ENCODE measurements at regions not wholly inside any gene's neighbourhood (a gene's known extent, or its start where the extent isn't known, plus 50 kb on each side); places are given as distances from the start of the nearest gene placed in this dataset.

GRCh38 chr5:61254969-61255555, 77.0 kb upstream of the ZSWIM6 start:
- H3K9me3 ChIP-seq: no peaks in the 10 kb centered on the region
- DNase-seq (ENCODE audit: low spot score in 2 of 2): no peak
- no peaks in the 10 kb centered on the region for H3K4me1 ChIP-seq
- no peak overlapping the region for H3K4me3 ChIP-seq
- no peaks in the 10 kb centered on the region for H3K36me3 ChIP-seq
- TF ChIP-seq, protein P1, sequence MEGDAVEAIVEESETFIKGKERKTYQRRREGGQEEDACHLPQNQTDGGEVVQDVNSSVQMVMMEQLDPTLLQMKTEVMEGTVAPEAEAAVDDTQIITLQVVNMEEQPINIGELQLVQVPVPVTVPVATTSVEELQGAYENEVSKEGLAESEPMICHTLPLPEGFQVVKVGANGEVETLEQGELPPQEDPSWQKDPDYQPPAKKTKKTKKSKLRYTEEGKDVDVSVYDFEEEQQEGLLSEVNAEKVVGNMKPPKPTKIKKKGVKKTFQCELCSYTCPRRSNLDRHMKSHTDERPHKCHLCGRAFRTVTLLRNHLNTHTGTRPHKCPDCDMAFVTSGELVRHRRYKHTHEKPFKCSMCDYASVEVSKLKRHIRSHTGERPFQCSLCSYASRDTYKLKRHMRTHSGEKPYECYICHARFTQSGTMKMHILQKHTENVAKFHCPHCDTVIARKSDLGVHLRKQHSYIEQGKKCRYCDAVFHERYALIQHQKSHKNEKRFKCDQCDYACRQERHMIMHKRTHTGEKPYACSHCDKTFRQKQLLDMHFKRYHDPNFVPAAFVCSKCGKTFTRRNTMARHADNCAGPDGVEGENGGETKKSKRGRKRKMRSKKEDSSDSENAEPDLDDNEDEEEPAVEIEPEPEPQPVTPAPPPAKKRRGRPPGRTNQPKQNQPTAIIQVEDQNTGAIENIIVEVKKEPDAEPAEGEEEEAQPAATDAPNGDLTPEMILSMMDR (IDR thresholded peaks at IDR 0.05): no peak
- TF ChIP-seq POLR2A (IDR thresholded peaks at IDR 0.05): no peak
- TF ChIP-seq EP300 (IDR thresholded peaks at IDR 0.05): no peak
- TF ChIP-seq POLR2AphosphoS5 (IDR thresholded peaks at IDR 0.05): no peak
- no peaks in the 10 kb centered on the region for H3K27me3 ChIP-seq
- H3K27ac ChIP-seq: no peak overlapping the region
- WGBS: 59% methylated on average over 3 of the region's 3 CpGs

DNA sequence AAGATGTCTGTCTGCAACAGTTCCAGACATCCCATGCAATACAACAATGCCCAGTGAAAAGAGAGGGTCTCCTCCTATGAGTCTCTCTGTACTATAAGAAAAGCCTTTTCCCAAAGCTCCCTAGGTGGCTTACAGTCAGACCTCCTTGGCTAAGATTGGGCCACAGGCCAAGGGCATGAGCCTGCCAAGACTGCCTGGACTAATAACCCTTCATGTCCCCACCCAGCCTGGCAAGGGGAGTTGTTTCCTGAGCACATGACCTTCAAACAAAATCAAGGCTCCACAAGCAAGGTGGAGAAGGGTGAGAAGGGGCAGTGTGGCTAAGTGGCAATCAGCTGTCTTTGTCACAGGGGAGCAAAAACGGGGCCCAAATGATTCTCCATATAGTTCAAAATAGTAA, 75.6 kb upstream of the ZSWIM6 start:
- Histone ChIP-seq H3K27me3 (no peaks in the 10 kb centered on the region), H3K4me3 (no peak overlapping the region), H3K27ac (no peak overlapping the region), H3K9me3 (no peaks in the 10 kb centered on the region), H3K36me3 (no peaks in the 10 kb centered on the region), H3K4me1 (no peaks in the 10 kb centered on the region)
- TF ChIP-seq POLR2A (IDR thresholded peaks at IDR 0.05): no peak
- TF ChIP-seq, protein P1 (IDR thresholded peaks at IDR 0.05): no peak
- no peak for TF ChIP-seq EP300 (IDR thresholded peaks at IDR 0.05)
- TF ChIP-seq POLR2AphosphoS5 (IDR thresholded peaks at IDR 0.05): no peak
- no peak for DNase-seq (ENCODE audit: low spot score in 2 of 2)
- WGBS: 67% methylated on average over 1 of the region's 1 CpG

- DNase-seq (ENCODE audit: low spot score in 2 of 2): no peak
- Histone ChIP-seq H3K36me3 (no peaks in the 10 kb centered on the region), H3K4me1 (no peaks in the 10 kb centered on the region)
Observed at GRCh38 chr5:61257421-61257820, 74.6 kb upstream of the ZSWIM6 start.

DNA sequence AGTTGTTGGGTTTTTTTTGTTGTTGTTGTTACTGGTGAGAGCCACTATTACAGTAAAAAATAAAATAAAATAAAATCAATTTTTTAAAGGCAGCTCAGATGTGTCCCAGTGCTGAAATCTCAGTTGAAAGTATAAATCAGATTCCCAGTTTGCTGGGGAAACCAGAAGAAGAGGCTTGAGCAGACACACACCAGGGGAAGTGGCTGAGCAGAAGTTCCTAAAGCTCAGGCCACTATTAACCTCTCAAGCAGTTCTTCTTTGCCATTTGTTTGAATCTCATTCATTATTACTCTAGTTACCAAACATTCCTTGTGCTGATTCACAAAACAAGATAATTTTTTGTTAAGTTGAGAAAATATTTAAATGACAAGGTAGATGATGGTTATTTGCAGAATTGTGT, 70.9 kb upstream of the ZSWIM6 start:
- no peak for DNase-seq (ENCODE audit: low spot score in 2 of 2)
- no peaks in the 10 kb centered on the region for H3K36me3 ChIP-seq

More at GRCh38 chr5:61257421-61257820, 74.6 kb upstream of the ZSWIM6 start:
- Histone ChIP-seq H3K27ac (no peak overlapping the region), H3K4me3 (no peak overlapping the region), H3K9me3 (no peaks in the 10 kb centered on the region), H3K27me3 (no peaks in the 10 kb centered on the region)
- WGBS: 89% methylated on average over 3 of the region's 3 CpGs
- TF ChIP-seq POLR2AphosphoS5 (IDR thresholded peaks at IDR 0.05) (no peak), POLR2A (IDR thresholded peaks at IDR 0.05) (no peak), EP300 (IDR thresholded peaks at IDR 0.05) (no peak)
- TF ChIP-seq, protein P1 (IDR thresholded peaks at IDR 0.05): no peak

DNA sequence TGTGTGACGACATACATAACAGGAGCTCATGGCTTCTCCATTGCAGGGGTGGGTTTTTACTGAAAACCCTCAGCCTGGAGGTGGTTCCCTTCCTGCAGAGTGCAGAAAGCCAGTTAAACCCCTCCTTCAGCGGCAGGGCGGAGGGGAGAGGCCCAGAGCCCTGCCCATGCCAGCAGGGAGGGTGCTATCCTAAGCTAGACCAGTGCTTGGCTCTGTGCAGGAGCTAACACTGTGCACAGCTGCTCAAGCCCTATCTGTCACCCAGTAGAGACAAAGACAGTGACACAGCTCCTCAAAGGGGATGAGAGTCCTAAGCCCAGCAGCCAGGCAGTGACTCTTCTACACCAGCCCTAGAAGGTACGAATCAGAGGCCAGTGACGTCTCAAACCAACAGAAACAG, 70.0 kb upstream of the ZSWIM6 start:
- Histone ChIP-seq H3K27ac (no peak overlapping the region), H3K4me1 (no peaks in the 10 kb centered on the region), H3K4me3 (no peak overlapping the region), H3K36me3 (no peaks in the 10 kb centered on the region), H3K9me3 (no peaks in the 10 kb centered on the region), H3K27me3 (no peaks in the 10 kb centered on the region)
- WGBS: 79% methylated on average over 5 of the region's 5 CpGs
- DNase-seq (ENCODE audit: low spot score in 2 of 2): no peak
- TF ChIP-seq POLR2A (IDR thresholded peaks at IDR 0.05): no peak
- TF ChIP-seq, protein P1 (IDR thresholded peaks at IDR 0.05): no peak
- no peak for TF ChIP-seq EP300 (IDR thresholded peaks at IDR 0.05)
- TF ChIP-seq POLR2AphosphoS5 (IDR thresholded peaks at IDR 0.05): no peak

More for the DNA sequence above, 70.9 kb upstream of the ZSWIM6 start:
- Histone ChIP-seq H3K27ac (no peak overlapping the region), H3K27me3 (no peaks in the 10 kb centered on the region), H3K4me1 (no peaks in the 10 kb centered on the region), H3K4me3 (no peak overlapping the region), H3K9me3 (no peaks in the 10 kb centered on the region)
- TF ChIP-seq POLR2A (IDR thresholded peaks at IDR 0.05): no peak
- TF ChIP-seq EP300 (IDR thresholded peaks at IDR 0.05): no peak
- TF ChIP-seq, protein P1 (IDR thresholded peaks at IDR 0.05): no peak
